ENCODE measurements at regions not wholly inside any gene's neighbourhood (a gene's known extent, or its start where the extent isn't known, plus 50 kb on each side); places are given as distances from the start of the nearest gene placed in this dataset.

DNA sequence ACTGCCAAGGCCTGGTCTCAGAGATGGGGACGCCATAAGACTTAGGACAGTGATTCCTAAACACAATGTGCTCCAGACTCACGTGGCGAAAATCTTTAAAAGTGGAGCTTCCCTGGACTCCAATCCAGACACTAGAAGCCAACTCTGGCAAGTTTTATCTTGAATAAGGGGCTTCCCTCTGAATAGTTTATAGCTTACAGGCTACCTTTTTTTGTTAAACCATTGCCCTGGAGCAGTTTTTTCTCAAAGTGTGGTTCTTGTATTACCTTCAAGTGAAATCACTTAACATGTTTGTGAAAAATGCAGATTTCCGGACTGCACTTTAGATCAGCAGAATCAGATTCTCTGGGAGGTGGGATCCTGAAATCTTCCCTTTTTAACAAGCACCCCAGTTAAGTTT, 171.7 kb upstream of the PHF14 start:
- H3K4ac ChIP-seq (ENCODE audit: low read depth, low read length): no peak overlapping the region
- no peak overlapping the region for H3K23ac ChIP-seq (ENCODE audit: low read length)
- no peak overlapping the region for H3K56ac ChIP-seq (ENCODE audit: low read length)
- no peak overlapping the region for H2BK5ac ChIP-seq (ENCODE audit: low read length)
- no peaks in the 10 kb centered on the region for H3K79me1 ChIP-seq (ENCODE audit: low read length)
- no peak overlapping the region for H3K27ac ChIP-seq (ENCODE audit: low read depth, low read length)
- H2AK5ac ChIP-seq (ENCODE audit: low read length): no peak overlapping the region
- H3K9ac ChIP-seq (ENCODE audit: low read length): no peak overlapping the region
- no peak overlapping the region for H4K8ac ChIP-seq (ENCODE audit: low read depth, low read length)
- no peak overlapping the region for H3K4me3 ChIP-seq (ENCODE audit: low read length)
- H3K36me3 ChIP-seq (ENCODE audit: control insufficient read depth, insufficient read depth, low read length): no peaks in the 10 kb centered on the region
- WGBS (ENCODE audit: extremely low coverage, insufficient coverage, low lambda C conversion rate): no CpG with 5 or more reads among the region's 4 CpGs
- H2BK15ac ChIP-seq (replicated peaks; ENCODE audit: low read depth): no peak overlapping the region
- H2BK120ac ChIP-seq (ENCODE audit: low read depth, low read length): no peak overlapping the region
- no peak overlapping the region for H3K18ac ChIP-seq (ENCODE audit: low read length)
- no peak overlapping the region for H4K5ac ChIP-seq (ENCODE audit: low read length)
- no peaks in the 10 kb centered on the region for H3K4me1 ChIP-seq (ENCODE audit: control insufficient read depth, low read depth, low read length)
- H3K27me3 ChIP-seq (ENCODE audit: insufficient read depth, low read length, poor library complexity): no peaks in the 10 kb centered on the region
- H3K4me2 ChIP-seq (ENCODE audit: low read length): no peak overlapping the region
- DNase-seq: no peak
- no peaks in the 10 kb centered on the region for H3K79me2 ChIP-seq (ENCODE audit: control insufficient read depth, insufficient read depth, low read length)

DNA sequence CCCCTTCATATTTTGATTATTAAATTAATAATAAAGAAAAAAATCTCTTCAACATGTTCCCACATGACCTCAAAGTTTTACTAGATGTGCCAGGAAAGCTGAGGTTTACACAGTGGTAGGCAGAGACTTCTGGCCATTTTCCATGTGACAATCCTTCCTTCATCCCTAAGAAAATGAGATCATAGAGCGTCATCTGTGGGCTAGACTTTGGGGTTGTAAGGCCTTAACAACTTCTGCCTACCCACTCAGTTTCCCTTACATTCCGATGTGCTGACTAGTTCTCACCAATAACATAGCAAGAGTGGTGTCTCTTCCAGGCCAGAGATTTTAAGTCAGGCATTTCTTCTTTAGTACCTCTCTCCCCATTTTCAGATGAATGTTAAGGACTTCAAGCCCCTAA, 171.1 kb upstream of the PHF14 start:
- no peaks in the 10 kb centered on the region for H3K36me3 ChIP-seq (ENCODE audit: control insufficient read depth, insufficient read depth, low read length)
- H2BK120ac ChIP-seq (ENCODE audit: low read depth, low read length): no peak overlapping the region
- no peaks in the 10 kb centered on the region for H3K79me1 ChIP-seq (ENCODE audit: low read length)
- no peak overlapping the region for H3K18ac ChIP-seq (ENCODE audit: low read length)
- H2BK15ac ChIP-seq (replicated peaks; ENCODE audit: low read depth): no peak overlapping the region
- no peak overlapping the region for H3K4me3 ChIP-seq (ENCODE audit: low read length)
- H3K4me1 ChIP-seq (ENCODE audit: control insufficient read depth, low read depth, low read length): no peaks in the 10 kb centered on the region
- H2AK5ac ChIP-seq (ENCODE audit: low read length): no peak overlapping the region
- H3K27ac ChIP-seq (ENCODE audit: low read depth, low read length): no peak overlapping the region
- H4K5ac ChIP-seq (ENCODE audit: low read length): no peak overlapping the region
- H3K27me3 ChIP-seq (ENCODE audit: insufficient read depth, low read length, poor library complexity): no peaks in the 10 kb centered on the region
- H3K9ac ChIP-seq (ENCODE audit: low read length): no peak overlapping the region
- H4K8ac ChIP-seq (ENCODE audit: low read depth, low read length): no peak overlapping the region
- no peak overlapping the region for H3K23ac ChIP-seq (ENCODE audit: low read length)
- H3K56ac ChIP-seq (ENCODE audit: low read length): no peak overlapping the region
- no CpG with 5 or more reads among the region's 2 CpGs for WGBS (ENCODE audit: extremely low coverage, insufficient coverage, low lambda C conversion rate)
- H3K4me2 ChIP-seq (ENCODE audit: low read length): no peak overlapping the region
- H3K79me2 ChIP-seq (ENCODE audit: control insufficient read depth, insufficient read depth, low read length): no peaks in the 10 kb centered on the region
- H3K4ac ChIP-seq (ENCODE audit: low read depth, low read length): no peak overlapping the region
- H2BK5ac ChIP-seq (ENCODE audit: low read length): no peak overlapping the region
- DNase-seq: peak; percentile 77

DNA sequence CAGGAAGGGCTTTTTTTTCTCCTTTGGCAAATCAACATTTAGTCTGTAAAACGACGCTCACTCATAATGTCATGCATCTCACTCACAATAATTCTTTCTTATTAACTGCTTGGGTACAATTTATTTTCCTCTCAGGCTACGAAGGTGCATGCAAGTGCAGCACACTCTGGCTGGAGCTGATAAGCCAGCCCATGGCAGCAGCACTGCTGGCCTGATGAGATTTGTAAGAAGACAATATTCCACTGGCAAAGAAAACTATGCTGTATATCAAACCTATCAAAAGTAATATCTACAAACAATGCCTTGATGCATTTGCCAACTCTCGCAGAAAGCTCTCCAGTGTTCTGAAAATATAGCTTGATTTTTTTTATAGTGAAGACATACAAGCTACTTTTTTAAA, 170.0 kb upstream of the PHF14 start:
- Histone ChIP-seq H3K4ac (ENCODE audit: low read depth, low read length) (no peak overlapping the region), H3K79me1 (ENCODE audit: low read length) (no peaks in the 10 kb centered on the region), H4K8ac (ENCODE audit: low read depth, low read length) (no peak overlapping the region), H3K4me1 (ENCODE audit: control insufficient read depth, low read depth, low read length) (no peaks in the 10 kb centered on the region), H3K27ac (ENCODE audit: low read depth, low read length) (no peak overlapping the region), H3K27me3 (ENCODE audit: insufficient read depth, low read length, poor library complexity) (no peaks in the 10 kb centered on the region), H4K5ac (ENCODE audit: low read length) (no peak overlapping the region), H2BK15ac (replicated peaks; ENCODE audit: low read depth) (no peak overlapping the region), H3K23ac (ENCODE audit: low read length) (no peak overlapping the region), H2BK5ac (ENCODE audit: low read length) (no peak overlapping the region), H3K36me3 (ENCODE audit: control insufficient read depth, insufficient read depth, low read length) (no peaks in the 10 kb centered on the region), H2AK5ac (ENCODE audit: low read length) (no peak overlapping the region), H3K4me3 (ENCODE audit: low read length) (no peak overlapping the region), H3K4me2 (ENCODE audit: low read length) (no peak overlapping the region), H3K56ac (ENCODE audit: low read length) (no peak overlapping the region), H3K18ac (ENCODE audit: low read length) (no peak overlapping the region), H2BK120ac (ENCODE audit: low read depth, low read length) (no peak overlapping the region), H3K79me2 (ENCODE audit: control insufficient read depth, insufficient read depth, low read length) (no peaks in the 10 kb centered on the region), H3K9ac (ENCODE audit: low read length) (no peak overlapping the region)
- no peak for DNase-seq
- no CpG with 5 or more reads among the region's 4 CpGs for WGBS (ENCODE audit: extremely low coverage, insufficient coverage, low lambda C conversion rate)

DNA sequence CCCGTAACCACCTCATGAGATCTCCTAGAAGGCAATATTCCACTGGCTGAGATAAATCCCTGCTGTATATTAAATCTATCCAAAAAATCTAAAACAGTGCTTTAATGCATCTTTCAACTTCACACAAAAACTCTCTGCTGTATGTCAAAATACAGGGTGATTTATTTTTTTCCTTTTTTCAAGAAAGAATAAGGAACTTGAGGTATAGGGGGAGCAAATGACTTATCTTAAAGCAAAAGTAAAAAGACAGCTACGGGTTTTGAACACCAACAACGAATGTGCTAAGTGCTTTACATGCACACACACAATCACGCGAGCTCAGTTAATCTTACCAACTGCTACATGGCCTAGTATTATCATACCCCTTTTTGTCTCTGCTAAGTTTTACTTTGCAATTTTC, 168.9 kb upstream of the PHF14 start:
- no peak overlapping the region for H3K9ac ChIP-seq (ENCODE audit: low read length)
- no peak overlapping the region for H3K18ac ChIP-seq (ENCODE audit: low read length)
- no peak overlapping the region for H4K8ac ChIP-seq (ENCODE audit: low read depth, low read length)
- no peak for DNase-seq
- no CpG with 5 or more reads among the region's 5 CpGs for WGBS (ENCODE audit: extremely low coverage, insufficient coverage, low lambda C conversion rate)
- H4K5ac ChIP-seq (ENCODE audit: low read length): no peak overlapping the region
- no peak overlapping the region for H3K4me3 ChIP-seq (ENCODE audit: low read length)
- no peak overlapping the region for H3K27ac ChIP-seq (ENCODE audit: low read depth, low read length)
- no peak overlapping the region for H2BK120ac ChIP-seq (ENCODE audit: low read depth, low read length)
- no peak overlapping the region for H2AK5ac ChIP-seq (ENCODE audit: low read length)
- H2BK15ac ChIP-seq (replicated peaks; ENCODE audit: low read depth): no peak overlapping the region
- H3K4me1 ChIP-seq (ENCODE audit: control insufficient read depth, low read depth, low read length): no peaks in the 10 kb centered on the region
- no peaks in the 10 kb centered on the region for H3K27me3 ChIP-seq (ENCODE audit: insufficient read depth, low read length, poor library complexity)
- H3K23ac ChIP-seq (ENCODE audit: low read length): no peak overlapping the region
- H3K56ac ChIP-seq (ENCODE audit: low read length): no peak overlapping the region
- H3K79me1 ChIP-seq (ENCODE audit: low read length): no peaks in the 10 kb centered on the region
- H3K36me3 ChIP-seq (ENCODE audit: control insufficient read depth, insufficient read depth, low read length): no peaks in the 10 kb centered on the region
- H3K4ac ChIP-seq (ENCODE audit: low read depth, low read length): no peak overlapping the region
- H3K79me2 ChIP-seq (ENCODE audit: control insufficient read depth, insufficient read depth, low read length): no peaks in the 10 kb centered on the region
- H2BK5ac ChIP-seq (ENCODE audit: low read length): no peak overlapping the region
- no peak overlapping the region for H3K4me2 ChIP-seq (ENCODE audit: low read length)

DNA sequence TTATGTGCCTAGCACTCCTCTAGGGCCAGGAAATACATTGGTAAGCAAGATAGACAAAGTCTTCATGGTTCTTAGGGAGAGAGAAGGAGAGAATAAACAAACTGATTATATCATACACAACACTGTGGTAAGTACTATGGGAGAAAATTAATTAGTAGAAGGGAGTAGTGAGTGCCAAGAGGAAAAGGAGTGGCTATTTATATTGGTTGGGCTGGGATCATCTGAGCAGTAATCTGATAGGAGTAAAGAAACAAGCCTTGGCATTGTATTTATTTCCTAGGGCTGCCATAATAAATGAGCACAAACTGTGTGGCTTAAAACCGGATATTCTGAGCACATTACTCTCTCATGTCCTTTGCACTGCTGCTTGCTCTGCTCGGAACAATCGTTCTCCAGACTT, 158.1 kb upstream of the PHF14 start:
- no peak overlapping the region for H2BK5ac ChIP-seq (ENCODE audit: low read length)
- no peak overlapping the region for H3K4me3 ChIP-seq (ENCODE audit: low read length)
- H3K9ac ChIP-seq (ENCODE audit: low read length): no peak overlapping the region
- H3K18ac ChIP-seq (ENCODE audit: low read length): no peak overlapping the region
- no peak overlapping the region for H2BK120ac ChIP-seq (ENCODE audit: low read depth, low read length)
- no peaks in the 10 kb centered on the region for H3K79me2 ChIP-seq (ENCODE audit: control insufficient read depth, insufficient read depth, low read length)
- no peak overlapping the region for H3K23ac ChIP-seq (ENCODE audit: low read length)
- WGBS (ENCODE audit: extremely low coverage, insufficient coverage, low lambda C conversion rate): no CpG with 5 or more reads among the region's 3 CpGs
- H4K8ac ChIP-seq (ENCODE audit: low read depth, low read length): no peak overlapping the region
- H3K27me3 ChIP-seq (ENCODE audit: insufficient read depth, low read length, poor library complexity): no peaks in the 10 kb centered on the region
- H4K5ac ChIP-seq (ENCODE audit: low read length): no peak overlapping the region
- no peak overlapping the region for H2BK15ac ChIP-seq (replicated peaks; ENCODE audit: low read depth)
- H2AK5ac ChIP-seq (ENCODE audit: low read length): no peak overlapping the region
- no peak overlapping the region for H3K56ac ChIP-seq (ENCODE audit: low read length)
- no peaks in the 10 kb centered on the region for H3K4me1 ChIP-seq (ENCODE audit: control insufficient read depth, low read depth, low read length)
- no peak for DNase-seq
- H3K4ac ChIP-seq (ENCODE audit: low read depth, low read length): no peak overlapping the region
- H3K79me1 ChIP-seq (ENCODE audit: low read length): no peaks in the 10 kb centered on the region
- H3K36me3 ChIP-seq (ENCODE audit: control insufficient read depth, insufficient read depth, low read length): no peaks in the 10 kb centered on the region
- H3K27ac ChIP-seq (ENCODE audit: low read depth, low read length): no peak overlapping the region
- no peak overlapping the region for H3K4me2 ChIP-seq (ENCODE audit: low read length)

DNA sequence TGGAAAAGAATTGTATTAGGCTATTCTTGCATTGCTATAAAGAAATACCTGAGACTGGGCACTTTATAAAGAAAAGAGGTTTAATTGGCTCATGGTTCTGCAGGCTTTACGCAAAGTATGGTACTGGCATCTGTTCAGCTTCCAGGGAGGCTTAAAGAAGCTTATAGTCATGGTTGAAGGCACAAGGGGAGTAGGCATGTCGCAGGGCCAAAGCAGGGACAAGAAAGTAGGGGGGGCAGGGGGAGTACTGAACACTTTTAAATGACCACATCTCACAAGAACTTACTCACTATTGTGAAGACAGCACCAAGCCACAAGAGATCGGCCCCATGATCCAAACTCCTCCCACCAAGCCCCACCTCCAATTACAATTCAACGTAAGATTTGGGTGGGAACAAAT, 152.5 kb upstream of the PHF14 start:
- H3K4me3 ChIP-seq (ENCODE audit: low read length): no peak overlapping the region
- no peak overlapping the region for H2AK5ac ChIP-seq (ENCODE audit: low read length)
- no peak overlapping the region for H3K4ac ChIP-seq (ENCODE audit: low read depth, low read length)
- H3K4me2 ChIP-seq (ENCODE audit: low read length): no peak overlapping the region
- no peaks in the 10 kb centered on the region for H3K79me1 ChIP-seq (ENCODE audit: low read length)
- H2BK15ac ChIP-seq (replicated peaks; ENCODE audit: low read depth): no peak overlapping the region
- H3K27me3 ChIP-seq (ENCODE audit: insufficient read depth, low read length, poor library complexity): no peaks in the 10 kb centered on the region
- no peak overlapping the region for H4K5ac ChIP-seq (ENCODE audit: low read length)
- no peaks in the 10 kb centered on the region for H3K4me1 ChIP-seq (ENCODE audit: control insufficient read depth, low read depth, low read length)
- WGBS (ENCODE audit: extremely low coverage, insufficient coverage, low lambda C conversion rate): no CpG with 5 or more reads among the region's 4 CpGs
- no peak overlapping the region for H2BK5ac ChIP-seq (ENCODE audit: low read length)
- no peak overlapping the region for H3K23ac ChIP-seq (ENCODE audit: low read length)
- DNase-seq: no peak
- no peaks in the 10 kb centered on the region for H3K79me2 ChIP-seq (ENCODE audit: control insufficient read depth, insufficient read depth, low read length)
- no peaks in the 10 kb centered on the region for H3K36me3 ChIP-seq (ENCODE audit: control insufficient read depth, insufficient read depth, low read length)
- no peak overlapping the region for H2BK120ac ChIP-seq (ENCODE audit: low read depth, low read length)
- H3K18ac ChIP-seq (ENCODE audit: low read length): no peak overlapping the region
- no peak overlapping the region for H3K27ac ChIP-seq (ENCODE audit: low read depth, low read length)
- H3K56ac ChIP-seq (ENCODE audit: low read length): no peak overlapping the region
- H3K9ac ChIP-seq (ENCODE audit: low read length): no peak overlapping the region
- H4K8ac ChIP-seq (ENCODE audit: low read depth, low read length): no peak overlapping the region
